T-cell (primary cell): ENCODE measurements at regions not wholly inside any gene's neighbourhood (a gene's known extent, or its start where the extent isn't known, plus 50 kb on each side); places are given as distances from the start of the nearest gene placed in this dataset.

Source experiments
- ATAC-seq, 4 experiments: fragments of 200-7000 bp in 3 of 4; fragments of 150-1000 bp in 1 of 4; cut with Tn5 transposase; replicated peaks in 1 of 4; 1 replicate in 3 of 4; 2 replicates in 1 of 4; pipeline ENCODE4 v1.10.0; 2021; ENCODE audit warnings: moderate library complexity in 3 of 4, mild to moderate bottlenecking in 2 of 4, moderate number of reproducible peaks in 1 of 4
- CTCF ChIA-PET, 2 donors: fragments of 300-600 bp; sonication (Branson Sonifier 250); formaldehyde crosslinking; loops; one replicate each; lab custom pipeline; 2022; ENCODE audit warnings: antibody characterized with exemption in 2 of 2; lab: Charles Lee
- POLR2A ChIA-PET, 2 donors: fragments of 300-600 bp; sonication (Branson Sonifier 250); formaldehyde crosslinking; loops; one replicate each; lab custom pipeline; 2022; ENCODE audit warnings: antibody characterized with exemption in 2 of 2; lab: Charles Lee
- DNase-seq, 35 experiments: peaks; one replicate each; pipeline versions ENCODE4 v3.0.0 to v3.0.0-alpha.2; 2013 to 2023
- H3K27ac ChIP-seq: one replicate; pipeline ENCODE4 v1.5.1; 2013; ENCODE audit warnings: low read length
- H3K27me3 ChIP-seq, 2 experiments: replicated peaks in 1 of 2; 1 replicate in 1 of 2; 2 replicates in 1 of 2; pipeline versions ENCODE4 v1.6.1 to v1.7.0; 2013; ENCODE audit warnings: low read length in 1 of 2, mixed read lengths in 1 of 2; ENCODE audit not compliant: control insufficient read depth in 2 of 2, insufficient read depth in 2 of 2; ENCODE audit errors: extremely low read depth in 1 of 2
- H3K36me3 ChIP-seq, 2 donors: 1 replicate in 1 of 2; 2 replicates in 1 of 2; pipeline versions ENCODE4 v1.6.1 to v1.7.0; 2013; ENCODE audit warnings: low read length in 1 of 2; ENCODE audit not compliant: control insufficient read depth in 2 of 2, insufficient read depth in 1 of 2; ENCODE audit errors: extremely low read depth in 1 of 2
- H3K4me1 ChIP-seq, 2 experiments: 1 replicate in 1 of 2; 2 replicates in 1 of 2; pipeline versions ENCODE4 v1.6.1 to v1.7.0; 2013; ENCODE audit warnings: low read length in 2 of 2, mixed read lengths in 1 of 2; ENCODE audit not compliant: insufficient read depth in 2 of 2, control insufficient read depth in 1 of 2; ENCODE audit errors: extremely low read depth in 1 of 2
- H3K4me3 ChIP-seq, 2 donors: 1 replicate in 1 of 2; 2 replicates in 1 of 2; pipeline versions ENCODE4 v1.5.1 to v1.7.0; 2013; ENCODE audit warnings: mild to moderate bottlenecking in 2 of 2, low read length in 1 of 2, moderate library complexity in 1 of 2; ENCODE audit not compliant: control insufficient read depth in 1 of 2; ENCODE audit errors: extremely low read depth in 1 of 2
- H3K9me3 ChIP-seq: 2 replicates; pipeline ENCODE4 v1.7.0; 2013
- H3K27ac Mint-ChIP-seq, 2 donors: one replicate each; pipeline ENCODE4 v1.8.0; 2020 to 2021; ENCODE audit warnings: mild to moderate bottlenecking in 2 of 2, mixed read lengths in 2 of 2
- H3K27me3 Mint-ChIP-seq, 2 donors: one replicate each; pipeline ENCODE4 v1.8.0; 2021 to 2022; ENCODE audit warnings: mixed read lengths in 2 of 2
- H3K36me3 Mint-ChIP-seq: one replicate; pipeline ENCODE4 v1.8.0; 2021; ENCODE audit warnings: mixed read lengths
- H3K4me1 Mint-ChIP-seq, 3 donors: one replicate each; pipeline ENCODE4 v1.8.0; 2020 to 2022; ENCODE audit warnings: mixed read lengths in 3 of 3, mild to moderate bottlenecking in 1 of 3
- H3K4me3 Mint-ChIP-seq, 3 donors: one replicate each; pipeline ENCODE4 v1.8.0; 2020 to 2022; ENCODE audit warnings: mild to moderate bottlenecking in 3 of 3, mixed read lengths in 3 of 3, moderate library complexity in 3 of 3
- H3K9me3 Mint-ChIP-seq, 3 donors: one replicate each; pipeline ENCODE4 v1.8.0; 2020 to 2022; ENCODE audit warnings: mixed read lengths in 3 of 3
- WGBS: methylation state at CpG from one replicate; pipeline ENCODE4 v1.1.5; 2013; ENCODE audit warnings: missing lambda C conversion rate; ENCODE audit not compliant: insufficient coverage; 5-methylcytosine and 5-hydroxymethylcytosine counted together

DNA sequence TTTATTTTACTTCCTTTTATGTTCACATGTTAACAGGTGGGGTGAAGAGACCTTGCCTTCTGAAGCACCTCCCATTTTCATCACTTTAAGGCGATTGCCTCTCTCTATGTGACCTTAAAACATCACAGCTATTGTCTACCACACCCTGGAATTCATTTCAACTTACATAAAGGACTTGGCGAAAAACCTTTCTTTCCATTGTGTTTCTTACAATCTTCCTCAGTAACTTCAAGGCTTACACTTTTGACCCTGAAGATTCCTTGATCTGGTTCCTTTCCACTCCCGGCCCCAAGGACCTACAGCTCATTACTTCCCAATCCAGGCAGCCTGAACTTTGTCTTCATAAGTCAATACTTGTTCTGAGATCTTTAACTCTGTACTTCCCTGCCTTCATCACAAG, 443.3 kb downstream of the ADAMTS20 start:
- ATAC-seq (no peak), DNase-seq (no peak)
- H3K9me3 Mint-ChIP-seq = peaks cover 6 to 26% (median 12%) of the 10 kb centered on the region in 3 donors
- Histone ChIP-seq H3K9me3 (no peaks in the 10 kb centered on the region), H3K4me3 (no peak overlapping the region), H3K27me3 (no peaks in the 10 kb centered on the region), H3K36me3 (no peaks in the 10 kb centered on the region), H3K4me1 (no peaks in the 10 kb centered on the region), H3K27ac (no peak overlapping the region)
- H3K4me3 Mint-ChIP-seq = no peak overlapping the region
- no peaks in the 10 kb centered on the region for H3K27me3 Mint-ChIP-seq
- ChIA-PET CTCF (no interaction called here), POLR2A (no interaction called here)
- WGBS = 44% methylated on average over 2 of the region's 3 CpGs
- H3K27ac Mint-ChIP-seq = no peak overlapping the region
- no peaks in the 10 kb centered on the region for H3K4me1 Mint-ChIP-seq
- H3K36me3 Mint-ChIP-seq = no peaks in the 10 kb centered on the region

GRCh38 chr12:43107026-43107775, 444.8 kb downstream of the ADAMTS20 start:
- no peak overlapping the region for H3K27ac ChIP-seq
- POLR2A ChIA-PET = no interaction called here
- no peaks in the 10 kb centered on the region for H3K9me3 ChIP-seq
- ATAC-seq = no peak
- H3K4me3 ChIP-seq = no peak overlapping the region
- no peaks in the 10 kb centered on the region for H3K4me1 Mint-ChIP-seq
- H3K36me3 ChIP-seq = no peaks in the 10 kb centered on the region
- H3K9me3 Mint-ChIP-seq = peaks cover 6 to 26% (median 12%) of the 10 kb centered on the region in 3 donors
- no peak for DNase-seq
- CTCF ChIA-PET = no interaction called here
- H3K36me3 Mint-ChIP-seq = no peaks in the 10 kb centered on the region
- H3K4me1 ChIP-seq = no peaks in the 10 kb centered on the region
- WGBS = no CpG with 5 or more reads among the region's 2 CpGs
- no peaks in the 10 kb centered on the region for H3K27me3 Mint-ChIP-seq
- H3K27me3 ChIP-seq = no peaks in the 10 kb centered on the region
- H3K27ac Mint-ChIP-seq = no peak overlapping the region
- H3K4me3 Mint-ChIP-seq = no peak overlapping the region

DNA sequence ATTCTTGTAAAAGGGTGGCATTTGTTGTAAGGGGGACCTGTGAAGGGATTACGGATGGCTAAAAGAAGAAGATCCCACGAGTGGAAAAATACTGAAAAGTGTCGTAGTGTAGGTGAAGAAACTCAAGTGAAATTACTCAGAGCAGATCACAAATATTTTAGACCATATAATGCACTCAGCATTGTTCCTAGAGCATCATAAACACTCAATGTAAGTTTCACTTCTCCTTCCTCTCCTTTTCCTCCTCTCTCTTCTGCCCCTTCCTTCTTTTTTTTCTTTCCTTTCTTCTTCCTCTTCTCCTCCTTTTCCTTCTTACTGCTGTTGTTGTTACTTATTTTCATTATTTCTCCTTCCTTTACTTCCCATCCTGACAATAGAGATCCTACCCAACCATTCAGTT, 445.6 kb downstream of the ADAMTS20 start:
- Histone ChIP-seq H3K27me3 (no peaks in the 10 kb centered on the region), H3K4me1 (no peaks in the 10 kb centered on the region), H3K36me3 (no peaks in the 10 kb centered on the region), H3K4me3 (no peak overlapping the region), H3K9me3 (no peaks in the 10 kb centered on the region), H3K27ac (no peak overlapping the region)
- ATAC-seq = no peak
- CTCF ChIA-PET = no interaction called here
- no peak overlapping the region for H3K27ac Mint-ChIP-seq
- H3K9me3 Mint-ChIP-seq = peaks cover 6 to 18% (median 12%) of the 10 kb centered on the region in 3 donors
- POLR2A ChIA-PET = no interaction called here
- WGBS = no CpG with 5 or more reads among the region's 3 CpGs
- H3K36me3 Mint-ChIP-seq = no peaks in the 10 kb centered on the region
- H3K4me3 Mint-ChIP-seq = no peak overlapping the region
- no peaks in the 10 kb centered on the region for H3K27me3 Mint-ChIP-seq
- DNase-seq = no peak
- no peaks in the 10 kb centered on the region for H3K4me1 Mint-ChIP-seq

DNA sequence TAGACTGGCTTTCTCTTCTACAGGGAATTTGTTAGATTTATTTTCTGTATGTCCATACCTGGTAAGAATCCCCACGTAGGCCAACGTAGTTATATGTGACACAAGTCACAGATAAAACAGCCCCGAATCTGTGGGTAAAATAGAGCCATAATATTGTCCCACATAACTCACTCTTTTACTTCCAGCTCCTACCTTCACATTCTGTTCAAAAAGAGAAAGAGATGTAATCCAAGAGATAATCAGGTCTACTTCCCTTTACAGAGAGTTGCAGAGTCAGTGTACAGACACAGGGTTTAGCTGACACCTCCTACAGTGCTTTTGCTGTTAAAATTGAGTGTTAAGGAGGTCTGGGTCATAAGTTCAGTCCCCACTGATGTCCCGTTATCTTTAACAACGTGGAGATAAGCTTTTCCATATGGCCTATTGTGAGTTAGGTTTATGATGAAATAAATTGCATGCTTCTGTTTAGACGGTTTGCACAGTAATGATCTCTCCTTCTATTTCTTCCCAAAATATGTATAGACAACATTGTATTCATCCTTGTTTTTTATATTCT, 446.5 kb downstream of the ADAMTS20 start:
- ChIA-PET CTCF (no interaction called here), POLR2A (no interaction called here)
- H3K4me3 ChIP-seq = no peak overlapping the region
- no peaks in the 10 kb centered on the region for H3K4me1 ChIP-seq
- no peaks in the 10 kb centered on the region for H3K36me3 ChIP-seq
- no peaks in the 10 kb centered on the region for H3K9me3 ChIP-seq
- ATAC-seq (no peak), DNase-seq (no peak)
- Mint-ChIP-seq H3K27ac (no peak overlapping the region), H3K36me3 (no peaks in the 10 kb centered on the region), H3K4me3 (no peak overlapping the region), H3K9me3 (peaks cover 6 to 18% (median 12%) of the 10 kb centered on the region in 3 donors), H3K4me1 (no peaks in the 10 kb centered on the region), H3K27me3 (no peaks in the 10 kb centered on the region)
- no peaks in the 10 kb centered on the region for H3K27me3 ChIP-seq
- WGBS = no CpG with 5 or more reads among the region's 6 CpGs
- no peak overlapping the region for H3K27ac ChIP-seq

DNA sequence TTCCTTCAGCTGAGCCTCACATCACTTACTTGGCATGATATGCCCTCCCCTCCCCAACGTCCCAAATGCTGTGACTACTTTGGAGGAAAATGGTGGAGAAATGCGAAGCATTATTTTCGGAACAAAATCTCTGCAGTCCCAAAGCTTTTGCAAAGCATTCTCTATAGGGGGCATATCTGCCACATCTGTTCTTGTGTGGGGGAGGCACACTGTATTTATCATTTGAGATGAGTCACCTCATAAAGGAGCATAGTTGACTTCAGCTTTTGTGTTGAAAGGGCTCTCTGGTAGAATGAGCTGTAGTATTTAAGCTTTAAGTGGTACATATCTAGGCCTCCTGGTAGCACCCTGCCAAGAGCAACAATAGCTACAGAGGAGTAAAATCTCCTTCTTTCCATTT, 447.5 kb downstream of the ADAMTS20 start:
- no CpG with 5 or more reads among the region's 3 CpGs for WGBS
- ChIA-PET POLR2A (no interaction called here), CTCF (no interaction called here)
- ATAC-seq = no peak
- no peaks in the 10 kb centered on the region for H3K36me3 ChIP-seq
- DNase-seq = no peak
- no peak overlapping the region for H3K27ac ChIP-seq
- H3K27ac Mint-ChIP-seq = no peak overlapping the region
- no peaks in the 10 kb centered on the region for H3K9me3 ChIP-seq
- no peaks in the 10 kb centered on the region for H3K4me1 Mint-ChIP-seq
- H3K36me3 Mint-ChIP-seq = no peaks in the 10 kb centered on the region
- no peak overlapping the region for H3K4me3 Mint-ChIP-seq
- peaks cover 2 to 14% (median 10%) of the 10 kb centered on the region in 3 donors for H3K9me3 Mint-ChIP-seq
- H3K4me3 ChIP-seq = no peak overlapping the region
- H3K4me1 ChIP-seq = no peaks in the 10 kb centered on the region
- no peaks in the 10 kb centered on the region for H3K27me3 Mint-ChIP-seq
- H3K27me3 ChIP-seq = no peaks in the 10 kb centered on the region

GRCh38 chr12:43103866-43104265, 448.1 kb downstream of the ADAMTS20 start:
- H3K27me3 Mint-ChIP-seq = no peaks in the 10 kb centered on the region
- Histone ChIP-seq H3K27ac (no peak overlapping the region), H3K9me3 (no peaks in the 10 kb centered on the region), H3K4me3 (no peak overlapping the region), H3K4me1 (no peaks in the 10 kb centered on the region), H3K36me3 (no peaks in the 10 kb centered on the region), H3K27me3 (no peaks in the 10 kb centered on the region)
- H3K36me3 Mint-ChIP-seq = no peaks in the 10 kb centered on the region
- peaks cover 2 to 11% (median 8%) of the 10 kb centered on the region in 3 donors for H3K9me3 Mint-ChIP-seq
- ChIA-PET CTCF (no interaction called here), POLR2A (no interaction called here)
- no peaks in the 10 kb centered on the region for H3K4me1 Mint-ChIP-seq
- DNase-seq (no peak), ATAC-seq (no peak)
- no peak overlapping the region for H3K27ac Mint-ChIP-seq
- H3K4me3 Mint-ChIP-seq = no peak overlapping the region
- WGBS = no CpG with 5 or more reads among the region's 1 CpG
